Frontal cortex (tissue), 3 donors: ENCODE measurements at regions not wholly inside any gene's neighbourhood (a gene's known extent, or its start where the extent isn't known, plus 50 kb on each side); places are given as distances from the start of the nearest gene placed in this dataset.

ENCODE experiments used
- DNase-seq, 2 donors: peaks; one replicate each; pipeline ENCODE4 v3.0.0; 2012; ENCODE audit warnings: low spot score in 2 of 2
- FAIRE-seq: peaks from 2 replicates; lab custom pipeline; 2012; peaks lifted over from hg19 to GRCh38; lab: Jason Lieb, UNC
- donor health status: control.
- donor health status: control.
- donor health status: control.

DNA sequence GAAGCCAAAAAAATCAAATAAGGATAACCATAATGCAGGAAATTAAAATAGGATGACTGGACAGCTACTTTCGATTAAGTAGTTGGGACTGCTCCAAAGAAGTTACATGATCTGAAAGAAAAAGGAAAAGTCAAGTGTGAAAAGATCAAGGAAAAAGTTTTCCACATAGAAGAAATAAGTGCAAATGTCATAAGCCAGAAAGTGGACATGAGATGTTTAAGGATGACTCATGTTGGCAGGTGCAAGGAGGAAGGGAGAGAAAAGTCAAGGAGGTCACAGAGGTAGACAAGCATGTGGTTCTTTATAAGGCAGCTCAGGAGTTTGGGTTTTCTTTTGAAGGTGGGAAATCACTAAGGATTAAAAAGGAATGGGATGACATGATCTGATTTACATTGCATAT is 89.8 kb upstream of the GPRIN3 start:
- no peak for FAIRE-seq
- DNase-seq: no peak

DNA sequence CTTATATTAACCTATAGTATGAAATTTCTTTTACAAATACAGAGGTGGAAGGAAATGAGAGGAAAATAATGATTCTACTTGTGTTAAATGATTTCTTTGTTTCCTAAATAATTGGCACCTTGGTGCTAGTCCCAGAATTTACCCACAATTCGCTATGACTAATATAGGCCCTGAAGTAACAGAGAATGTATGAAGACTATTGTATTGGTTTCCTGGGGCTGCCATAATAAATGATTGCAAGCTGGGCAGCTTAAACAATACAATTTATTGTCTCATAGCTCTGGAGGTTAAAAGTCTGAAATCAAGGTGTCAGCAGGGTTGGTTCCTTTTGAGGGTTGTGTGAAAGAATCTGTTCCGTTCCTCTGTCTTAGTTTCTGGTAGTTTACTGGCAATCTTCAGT is 74.8 kb upstream of the GPRIN3 start:
- FAIRE-seq (no peak), DNase-seq (no peak)

DNA sequence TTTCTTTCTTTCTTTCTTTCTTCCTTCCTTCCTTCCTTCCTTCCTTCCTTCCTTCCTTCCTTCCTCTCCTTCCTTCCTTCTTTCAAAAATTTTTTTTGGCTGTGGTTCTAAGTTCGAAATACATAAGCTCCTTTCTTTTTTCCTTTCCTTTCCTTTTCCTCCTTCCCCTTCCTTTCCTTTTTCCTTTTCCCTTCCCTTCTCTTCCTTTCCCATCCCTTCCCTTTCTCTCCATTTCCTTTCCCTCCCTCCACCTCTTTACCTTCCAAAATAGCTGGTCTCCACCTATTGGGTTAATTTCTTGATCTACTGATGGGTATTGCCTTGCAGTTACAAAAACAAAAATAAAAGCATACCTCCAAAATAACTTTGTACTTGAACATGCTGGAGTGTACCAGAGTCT is 73.4 kb upstream of the GPRIN3 start:
- DNase-seq (no peak), FAIRE-seq (no peak)

DNA sequence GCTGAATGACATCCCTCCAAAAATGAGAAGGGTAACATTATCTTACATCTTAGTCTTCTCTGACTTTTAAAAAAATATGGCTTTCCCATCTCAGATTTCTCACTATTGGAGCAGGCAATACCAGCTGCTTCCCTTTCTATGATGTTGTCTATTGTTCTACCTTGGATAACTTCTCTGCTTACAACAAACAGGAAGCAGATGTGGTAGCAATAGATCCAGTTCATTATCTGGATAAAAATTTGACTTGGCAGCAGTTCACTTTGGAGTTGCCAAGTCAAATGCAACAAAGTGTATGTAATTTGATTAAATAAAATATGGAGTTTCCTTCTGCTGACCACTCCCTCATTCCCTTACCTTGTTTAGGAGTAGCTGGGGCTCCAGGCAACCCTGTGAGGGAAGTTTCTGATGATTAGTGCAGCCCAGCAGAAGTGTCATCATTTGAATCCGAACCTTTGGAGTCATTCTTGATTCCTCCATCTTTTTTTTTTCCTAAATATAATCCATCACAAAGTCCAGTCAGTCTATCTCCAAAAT is 72.0 kb upstream of the GPRIN3 start:
- no peak for FAIRE-seq
- DNase-seq: no peak

DNA sequence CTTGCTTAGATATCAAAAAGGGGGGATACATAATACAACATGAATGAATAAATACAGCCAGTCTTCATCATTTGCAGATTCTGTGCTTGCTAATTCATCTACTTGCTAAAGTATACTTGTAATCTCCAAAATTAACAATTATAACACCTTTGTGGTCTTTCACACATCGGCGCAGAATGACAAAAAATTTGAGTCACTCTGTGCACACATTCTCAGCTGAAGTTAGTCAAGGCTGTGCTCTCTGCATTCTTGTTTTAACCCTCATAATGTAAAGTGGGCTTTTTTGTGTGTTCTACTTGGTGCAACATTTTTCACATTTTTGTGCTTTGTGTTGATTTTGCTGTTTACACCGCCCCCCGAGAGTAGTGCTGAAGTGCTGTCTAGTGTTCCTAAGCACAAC is 65.8 kb upstream of the GPRIN3 start:
- DNase-seq (no peak), FAIRE-seq (no peak)

DNA sequence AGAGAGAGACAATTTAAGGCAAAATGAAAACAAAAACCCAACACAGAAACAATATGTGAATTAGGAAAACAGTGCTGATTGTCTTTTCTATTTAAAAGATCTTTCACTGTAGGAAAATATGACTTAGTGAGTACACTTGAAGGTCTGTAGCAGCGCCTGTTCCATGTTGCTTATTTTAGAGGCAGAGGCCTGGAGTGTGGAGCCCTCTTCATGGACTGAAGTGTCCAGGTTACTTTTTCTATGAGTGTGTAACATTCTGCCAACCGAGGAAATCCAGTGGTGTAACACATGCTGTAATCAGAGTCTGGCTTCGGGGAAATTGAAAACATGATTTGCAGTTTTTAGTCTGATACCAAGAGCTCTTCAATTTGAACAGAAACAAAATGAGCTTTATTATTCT is 64.0 kb upstream of the GPRIN3 start:
- FAIRE-seq (no peak), DNase-seq (no peak)

DNA sequence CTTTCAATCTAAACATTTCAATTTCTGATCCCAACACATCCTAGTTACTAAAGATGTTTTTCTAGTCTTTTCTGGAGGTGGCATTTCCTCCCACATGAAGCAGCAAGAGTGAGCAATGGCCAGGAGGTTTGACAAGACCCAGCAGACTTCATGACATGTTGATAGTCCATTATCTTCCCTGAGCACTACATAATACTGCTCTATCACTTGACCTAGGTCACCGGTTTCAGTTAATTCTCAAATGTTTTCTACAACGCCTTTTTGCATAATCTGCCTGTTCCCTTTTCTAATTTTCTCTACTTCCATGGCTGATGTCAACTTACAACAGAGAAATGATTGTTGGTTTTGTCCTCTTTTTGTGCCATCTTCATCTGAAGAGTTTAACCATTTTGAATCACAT is 62.0 kb upstream of the GPRIN3 start:
- DNase-seq (no peak), FAIRE-seq (no peak)

DNA sequence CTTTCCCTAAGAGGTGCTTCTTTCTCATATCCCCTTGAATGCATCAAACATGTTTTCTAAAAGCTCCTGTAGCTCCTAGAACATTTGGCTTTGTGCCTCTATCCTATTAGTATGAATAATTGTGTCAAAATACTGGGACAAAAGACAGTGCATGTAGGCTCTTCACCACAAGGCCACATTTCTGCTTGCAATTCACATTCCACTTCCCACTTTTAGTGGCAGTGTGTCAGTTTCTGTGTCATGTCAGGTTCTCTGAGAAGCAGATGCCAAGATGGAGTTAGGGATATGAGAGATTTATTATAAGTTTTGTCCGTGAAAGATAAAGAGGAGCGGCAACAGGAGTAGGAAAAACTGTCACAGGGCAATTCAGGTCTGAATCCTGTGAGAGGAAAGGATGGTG is 61.3 kb upstream of the GPRIN3 start:
- FAIRE-seq (no peak), DNase-seq (no peak)

DNA sequence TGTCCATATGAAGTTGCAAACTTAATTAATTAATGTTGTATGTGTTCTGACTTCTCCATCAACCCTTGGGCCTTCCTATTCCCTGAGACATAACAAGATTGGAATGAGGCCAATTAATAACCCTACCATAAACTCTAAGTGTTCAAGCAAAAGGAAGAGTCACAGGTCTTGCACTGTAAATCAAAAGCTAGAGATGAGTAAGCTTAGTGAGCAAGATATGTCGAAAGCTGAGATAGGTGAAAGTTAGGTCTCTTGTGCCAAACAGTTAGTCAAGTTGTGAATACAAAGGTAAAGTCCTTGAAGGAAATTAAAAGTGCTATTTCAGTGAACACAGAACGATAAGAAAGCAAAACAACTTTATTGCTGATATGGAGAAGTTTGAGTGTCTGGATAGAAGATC is 58.2 kb upstream of the GPRIN3 start:
- FAIRE-seq: no peak
- DNase-seq: no peak

DNA sequence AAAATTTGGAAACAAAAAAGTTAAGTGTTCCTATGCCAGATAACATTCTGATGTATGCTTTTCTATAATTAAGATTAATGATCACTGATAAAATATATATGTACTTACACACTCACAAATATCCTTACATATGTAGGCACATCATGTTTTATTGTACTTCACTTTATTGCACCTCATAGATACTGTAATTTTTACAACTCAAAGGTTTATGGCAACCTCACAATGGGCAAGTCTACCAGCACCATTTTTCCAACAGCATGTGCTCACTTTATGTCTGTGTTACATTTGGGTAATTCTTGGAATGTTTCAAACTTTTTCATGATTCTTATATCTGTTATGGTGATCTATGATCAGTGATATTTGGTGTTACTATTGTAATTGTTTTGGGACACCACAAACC is 57.8 kb upstream of the GPRIN3 start:
- no peak for FAIRE-seq

DNA sequence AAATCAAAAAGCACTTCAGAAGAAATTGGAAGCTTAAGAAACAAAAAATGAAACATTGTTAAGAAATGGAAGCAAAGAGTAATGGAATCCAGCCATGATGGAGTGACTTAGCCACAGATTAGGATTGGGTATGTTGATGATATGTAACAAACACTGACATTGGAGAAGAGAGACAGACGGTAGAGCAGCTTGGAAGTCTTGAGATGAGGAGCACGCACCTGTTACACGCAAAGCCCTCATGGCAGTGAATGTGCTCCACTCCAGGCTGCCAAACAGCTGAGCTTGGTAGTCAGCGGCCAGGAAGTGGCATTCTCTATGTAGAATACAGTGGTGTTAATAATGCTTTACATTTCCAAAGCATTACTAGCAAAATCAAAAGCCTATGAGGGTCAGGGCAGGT is 56.9 kb upstream of the GPRIN3 start:
- DNase-seq: no peak
- FAIRE-seq: no peak

More for the DNA sequence above, 57.8 kb upstream of the GPRIN3 start:
- DNase-seq: no peak

DNA sequence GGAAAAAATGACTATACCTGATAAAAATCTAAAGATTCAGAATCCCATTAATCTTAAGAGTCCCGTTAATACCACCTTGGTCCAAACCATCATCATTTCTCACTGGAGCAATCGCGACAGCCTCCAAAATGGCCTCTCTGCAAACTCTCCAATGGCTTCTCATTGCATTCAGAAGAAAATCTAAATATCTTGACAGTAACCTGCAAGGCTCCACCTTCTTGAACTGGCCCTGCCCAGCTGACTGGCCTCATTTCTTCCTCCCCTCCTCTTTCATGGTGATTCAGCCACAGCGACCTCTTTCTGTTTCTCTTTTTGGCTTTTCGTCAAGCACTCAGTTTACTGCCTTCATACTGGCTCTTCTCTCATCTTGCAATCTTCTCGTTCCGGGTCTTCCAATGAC is 56.2 kb upstream of the GPRIN3 start:
- DNase-seq (no peak), FAIRE-seq (no peak)

DNA sequence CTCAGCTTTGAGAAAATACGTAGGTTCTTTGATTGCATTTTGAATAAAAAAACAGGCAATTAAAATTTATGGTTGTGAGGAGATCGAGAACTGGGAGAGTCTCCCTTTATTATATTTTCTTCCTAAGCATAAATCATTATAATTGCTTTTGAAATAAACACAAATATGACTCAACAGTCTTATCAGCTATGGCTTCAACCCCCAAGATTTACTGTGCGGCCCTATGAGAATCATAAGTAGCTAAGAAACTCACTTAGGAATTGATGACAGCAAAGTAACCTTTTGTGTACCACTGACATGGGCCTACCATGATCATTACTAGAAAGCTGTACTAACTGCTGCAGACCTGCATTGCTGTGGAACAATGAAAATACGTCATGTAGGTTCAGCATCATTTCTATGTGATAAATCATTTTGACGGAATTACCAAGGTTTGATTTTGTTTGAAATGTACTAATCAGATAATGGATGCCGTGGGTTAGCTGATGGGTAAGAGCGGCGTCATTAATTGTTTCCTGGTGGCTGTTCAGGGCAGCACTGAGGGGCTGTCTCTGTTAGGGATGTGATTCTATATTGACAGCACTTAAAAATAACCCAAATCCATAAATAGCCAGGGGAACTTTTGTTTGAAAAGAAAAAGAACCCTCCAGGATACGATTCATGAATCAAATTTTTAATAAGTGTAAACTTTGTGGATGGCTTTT is 51.5 kb upstream of the GPRIN3 start:
- FAIRE-seq: no peak
- no peak for DNase-seq

DNA sequence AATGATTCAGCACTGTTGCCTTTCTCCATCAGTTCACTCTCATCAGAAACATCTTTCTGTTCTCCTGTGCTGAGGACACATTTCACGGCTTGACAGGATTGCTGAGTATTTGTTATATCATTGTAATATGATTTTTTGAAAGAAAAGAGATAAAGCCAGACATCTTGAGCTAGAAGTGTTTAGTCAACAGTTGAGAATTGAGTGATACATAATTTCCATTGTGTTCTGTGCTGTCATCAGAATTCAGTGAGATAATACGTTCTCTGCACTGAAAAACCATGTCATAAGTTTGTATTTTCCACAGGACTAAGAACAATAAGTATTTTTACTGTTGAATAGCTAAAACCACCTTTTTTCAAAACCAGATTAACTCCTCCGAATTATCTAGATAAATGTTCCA is 50.2 kb upstream of the GPRIN3 start:
- DNase-seq (no peak), FAIRE-seq (no peak)
